GM18505 (cell line): ENCODE measurements at regions not wholly inside any gene's neighbourhood (a gene's known extent, or its start where the extent isn't known, plus 50 kb on each side); places are given as distances from the start of the nearest gene placed in this dataset.

ENCODE experiments used
- ATAC-seq: cut with Tn5 transposase; IDR thresholded peaks from one replicate; pipeline ENCODE4 v1.9.1; 2021; ENCODE audit not compliant: unreplicated experiment
- POLR2A ChIP-seq: IDR thresholded peaks from 4 replicates; pipeline ENCODE4 v1.6.1; 2011; ENCODE audit warnings: borderline replicate concordance; ENCODE audit not compliant: insufficient read depth, insufficient read length; ENCODE audit errors: extremely low read depth

DNA sequence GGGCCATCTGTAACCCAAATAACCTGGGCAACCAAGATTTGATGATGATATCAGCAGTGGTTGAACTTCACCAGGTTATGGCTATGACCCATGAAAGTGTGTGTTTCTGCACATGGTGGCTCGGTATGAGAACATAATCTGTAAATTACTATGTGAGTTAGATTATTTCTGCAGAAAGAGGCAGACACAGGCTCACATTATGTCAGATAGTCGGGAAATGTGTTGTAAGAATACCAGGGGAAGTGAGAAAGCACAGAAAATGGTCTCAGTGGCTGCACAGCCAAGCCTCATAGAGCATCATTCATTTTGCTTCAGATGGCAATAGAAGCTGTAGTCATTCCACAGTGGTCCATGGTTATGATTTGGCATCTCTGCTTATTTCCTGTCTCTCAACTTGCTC, 63.0 kb upstream of the RBPJ start:
- TF ChIP-seq POLR2A: no peak
- peak; percentile 95 for ATAC-seq

DNA sequence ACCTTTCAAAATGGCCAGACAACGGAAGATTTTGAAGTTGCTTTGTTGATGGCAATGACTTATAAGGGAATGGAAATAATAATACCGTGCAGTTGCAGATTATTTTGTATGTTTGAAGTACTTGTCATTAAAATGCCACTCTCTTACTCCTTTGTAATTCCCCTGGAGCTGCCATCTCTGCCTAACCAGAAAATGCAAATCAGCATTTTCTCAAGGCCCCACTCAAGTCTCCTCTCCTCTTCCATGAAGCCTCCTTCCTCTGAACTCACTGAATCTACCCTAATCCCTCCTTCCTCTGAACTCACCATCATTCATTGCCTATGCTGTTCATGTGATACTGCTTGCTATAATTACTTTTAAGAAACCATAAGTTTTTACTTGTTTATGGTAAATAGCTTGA, 60.2 kb upstream of the RBPJ start:
- ATAC-seq: no peak

DNA sequence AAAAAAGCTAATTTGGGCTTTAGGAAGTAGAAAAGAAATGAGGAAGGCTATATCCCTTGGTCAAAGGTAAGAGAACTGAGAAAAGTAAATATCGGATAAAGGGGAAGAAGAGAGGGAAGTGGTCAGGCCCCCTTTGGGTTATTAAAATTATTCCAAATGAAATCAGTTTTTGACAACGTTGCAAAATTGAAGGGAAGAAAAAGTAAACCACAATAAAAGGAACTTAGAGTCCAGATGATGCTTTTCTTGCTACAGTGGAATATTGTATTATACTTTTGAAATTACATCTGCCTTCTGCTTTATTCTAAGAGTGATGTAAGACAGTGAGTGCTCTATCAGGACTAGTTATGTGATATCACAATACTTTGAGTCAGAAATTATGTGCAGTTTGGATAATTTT, 59.4 kb upstream of the RBPJ start:
- no peak for ATAC-seq
- TF ChIP-seq POLR2A: no peak

More for the DNA sequence above, 60.2 kb upstream of the RBPJ start:
- TF ChIP-seq POLR2A: no peak

DNA sequence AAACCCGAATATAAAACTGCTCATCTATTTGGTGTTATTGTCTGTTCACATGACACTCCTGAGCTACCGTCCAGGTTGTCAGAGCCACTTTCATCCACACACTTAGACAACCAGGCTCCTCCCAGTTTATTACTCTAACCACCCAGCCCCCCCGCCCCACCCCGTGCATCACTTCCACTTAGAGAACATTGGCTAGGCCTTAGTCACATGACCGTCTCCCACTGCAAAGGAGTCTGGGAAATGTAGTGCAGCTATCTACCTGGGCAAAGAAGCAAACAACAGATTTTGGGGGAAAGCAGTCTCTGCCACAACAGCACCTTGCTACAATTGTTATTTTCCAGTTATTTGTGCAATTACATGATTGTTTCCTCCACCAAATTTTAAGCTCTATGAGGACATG, 57.6 kb upstream of the RBPJ start:
- no peak for TF ChIP-seq POLR2A
- no peak for ATAC-seq

DNA sequence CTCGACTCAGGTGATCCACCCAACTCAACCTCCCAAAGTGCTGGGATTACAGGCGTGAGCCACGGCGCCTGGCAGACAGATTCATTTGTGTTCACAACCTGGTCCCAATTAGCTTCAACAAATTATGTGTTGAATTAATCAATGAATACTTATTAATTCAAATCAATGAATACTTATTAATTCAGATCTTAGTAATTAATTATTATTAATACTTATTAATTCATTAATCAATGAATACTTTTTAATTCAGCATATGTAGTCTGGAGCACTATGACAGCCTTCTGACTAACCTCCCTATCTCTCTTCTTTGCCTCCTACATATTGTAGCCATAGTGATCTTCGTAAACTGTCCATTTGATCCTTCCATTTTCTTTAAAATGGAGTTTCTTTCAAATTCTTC, 56.7 kb upstream of the RBPJ start:
- ATAC-seq: no peak
- no peak for TF ChIP-seq POLR2A

DNA sequence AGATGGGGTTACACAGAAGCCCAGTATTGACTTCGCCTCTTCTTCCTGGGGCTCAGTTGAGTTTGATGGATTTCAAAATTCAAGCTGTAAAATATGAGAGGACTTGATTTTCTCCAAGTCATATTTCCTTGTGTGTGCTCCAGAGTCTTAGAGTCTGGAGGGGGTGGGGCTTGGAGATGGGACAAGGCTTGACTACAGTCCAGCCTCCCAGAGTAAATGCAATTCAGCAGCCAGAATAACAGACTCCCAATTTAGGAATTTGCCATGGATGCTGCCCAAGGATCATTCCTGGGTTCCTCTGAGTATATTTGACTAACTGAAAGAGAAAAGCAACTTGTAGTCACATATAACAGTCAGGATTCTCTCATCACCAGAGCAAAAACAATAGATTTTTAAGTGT, 53.7 kb upstream of the RBPJ start:
- no peak for ATAC-seq
- TF ChIP-seq POLR2A: no peak

DNA sequence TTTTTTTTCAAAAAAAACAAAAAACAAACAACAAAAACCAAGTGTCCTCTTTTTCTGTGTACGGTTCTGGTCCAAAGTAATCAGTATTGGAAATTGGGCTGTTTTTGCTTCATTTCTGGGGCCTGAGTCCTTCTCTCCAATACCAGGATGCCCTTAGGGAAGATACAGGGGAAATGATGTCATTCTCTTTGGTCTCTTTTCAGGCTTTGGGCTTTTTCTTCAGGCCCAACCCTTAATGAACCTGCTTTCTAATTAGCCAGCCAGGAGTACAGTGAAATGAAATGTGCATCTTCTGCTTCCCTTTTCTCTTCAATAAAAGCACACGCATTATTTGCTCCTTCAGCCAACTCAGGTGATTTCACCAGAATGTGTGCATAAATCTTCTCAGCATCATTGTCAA, 52.6 kb upstream of the RBPJ start:
- TF ChIP-seq POLR2A: no peak
- ATAC-seq: no peak

DNA sequence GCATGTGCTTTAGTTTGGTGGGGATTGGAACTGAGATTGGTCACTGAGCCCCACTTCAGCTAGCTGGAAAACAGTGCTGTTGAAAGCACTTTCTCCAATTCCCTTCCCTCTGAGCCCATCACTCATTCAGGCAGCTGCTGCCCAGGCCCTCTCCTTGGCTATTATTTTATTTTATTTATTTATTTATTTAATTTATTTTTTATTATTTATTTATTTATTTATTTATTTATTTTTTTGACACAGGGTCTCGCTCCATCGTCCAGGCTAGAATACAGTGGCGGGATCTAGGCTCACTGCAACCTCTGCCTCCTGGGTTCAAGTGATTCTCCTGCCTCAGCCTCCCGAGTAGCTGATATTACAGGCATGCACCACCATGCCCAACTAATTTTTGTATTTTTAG, 51.8 kb upstream of the RBPJ start:
- ATAC-seq: no peak
- no peak for TF ChIP-seq POLR2A
